ENCODE measurements at regions not wholly inside any gene's neighbourhood (a gene's known extent, or its start where the extent isn't known, plus 50 kb on each side); places are given as distances from the start of the nearest gene placed in this dataset.
"Not testable (repeated sequence)": the region's sequence is repeated elsewhere in the genome, so short reads cannot be mapped to it uniquely, and the experiment has no call there.

DNA sequence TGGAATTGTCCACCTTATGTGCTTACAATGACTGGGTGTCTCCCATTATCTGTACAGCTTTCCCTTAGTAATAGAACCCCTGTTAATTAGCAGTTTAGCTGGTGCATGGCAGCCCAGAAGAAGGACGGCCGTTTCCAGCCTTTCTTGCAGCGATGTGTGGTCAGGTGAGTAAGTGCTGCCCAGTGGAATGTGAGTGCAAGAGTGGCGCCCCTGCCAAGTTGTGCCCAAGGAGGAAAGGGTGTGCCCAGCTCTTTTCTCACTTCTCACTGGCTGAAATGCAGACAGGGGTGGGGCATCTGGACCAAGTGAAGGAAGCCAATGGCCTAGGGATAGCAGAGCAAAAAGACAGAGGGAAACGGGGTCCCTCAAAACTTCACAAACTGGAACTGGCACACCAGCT lies 296.8 kb downstream of the PREX1 start:
- no peak for DNase-seq

DNA sequence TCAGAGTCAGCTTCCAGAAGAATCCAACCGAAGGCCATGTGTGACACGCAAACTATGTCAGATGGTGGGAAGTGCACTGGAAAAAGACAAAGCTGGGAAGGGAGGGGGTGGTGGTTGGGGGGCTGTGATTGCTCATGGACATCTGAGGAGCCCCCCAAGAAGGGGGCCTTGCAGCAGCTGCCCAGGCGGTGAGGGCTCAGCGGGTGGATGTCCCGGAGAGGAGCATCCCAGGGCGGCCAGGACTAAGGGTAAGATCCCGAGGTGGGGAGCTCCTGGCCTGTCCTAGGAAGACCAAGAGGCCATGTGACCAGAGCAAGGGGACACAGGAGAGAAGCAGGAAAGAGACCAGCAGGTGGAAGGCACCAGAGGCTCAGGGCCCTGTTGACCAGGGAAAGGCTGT lies 299.5 kb downstream of the PREX1 start:
- DNase-seq: no peak

- DNase-seq: no peak
These were observed 300.0 kb downstream of the PREX1 start for GRCh38 chr20:48527771-48528170.

DNA sequence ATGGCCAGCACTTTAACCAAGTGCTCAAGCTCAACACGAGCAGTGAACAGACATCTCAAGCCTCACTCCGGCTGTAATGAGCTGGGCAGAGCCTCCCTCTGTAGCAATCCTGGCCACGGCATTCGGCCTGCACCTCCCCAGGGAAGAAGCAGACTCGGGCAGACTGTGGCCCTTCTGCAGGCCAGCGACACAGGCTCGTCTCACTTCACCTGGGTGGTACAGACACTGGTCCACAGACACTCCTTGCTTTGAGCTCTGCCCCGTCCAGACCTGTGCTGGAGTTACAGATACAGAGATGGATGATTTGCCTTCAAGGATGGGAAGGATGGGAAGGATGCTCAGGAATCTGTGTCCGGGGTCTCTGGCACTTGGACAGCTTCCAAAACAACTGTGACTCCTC lies 300.9 kb downstream of the PREX1 start:
- no peak for DNase-seq

- no peak for DNase-seq
These were observed 302.4 kb downstream of the PREX1 start for GRCh38 chr20:48525400-48525799.

GRCh38 chr20:48524582-48524981 lies 303.2 kb downstream of the PREX1 start:
- DNase-seq: no peak

- peak; percentile 23 for DNase-seq
These were observed 304.4 kb downstream of the PREX1 start for GRCh38 chr20:48523191-48523995.

- DNase-seq: no peak
These were observed 306.7 kb downstream of the PREX1 start for GRCh38 chr20:48521121-48521520.

DNA sequence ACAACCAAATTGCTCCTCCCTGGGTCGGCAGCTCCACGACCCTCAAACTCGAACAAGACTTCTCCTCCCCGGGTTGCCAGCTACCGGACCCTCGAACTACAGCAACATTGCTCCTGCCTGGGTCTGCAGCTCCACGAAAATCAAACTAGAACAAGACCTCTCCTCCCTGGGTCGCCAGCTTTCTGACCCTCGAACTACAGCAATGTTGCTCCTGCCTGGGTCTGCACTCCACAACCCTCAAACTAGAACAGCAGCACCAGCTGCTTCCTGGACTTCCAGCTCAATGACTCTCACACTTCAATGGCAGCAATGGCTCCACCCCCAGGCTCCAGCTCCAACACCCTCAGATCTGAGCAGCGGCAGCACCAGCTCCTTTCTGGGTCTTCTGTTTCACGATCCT lies 311.6 kb downstream of the PREX1 start:
- DNase-seq: not testable (repeated sequence)

GRCh38 chr20:48514577-48514976 lies 313.2 kb downstream of the PREX1 start:
- not testable (repeated sequence) for DNase-seq

- DNase-seq: not testable (repeated sequence)
These were observed 315.3 kb downstream of the PREX1 start for GRCh38 chr20:48512539-48512938.

DNA sequence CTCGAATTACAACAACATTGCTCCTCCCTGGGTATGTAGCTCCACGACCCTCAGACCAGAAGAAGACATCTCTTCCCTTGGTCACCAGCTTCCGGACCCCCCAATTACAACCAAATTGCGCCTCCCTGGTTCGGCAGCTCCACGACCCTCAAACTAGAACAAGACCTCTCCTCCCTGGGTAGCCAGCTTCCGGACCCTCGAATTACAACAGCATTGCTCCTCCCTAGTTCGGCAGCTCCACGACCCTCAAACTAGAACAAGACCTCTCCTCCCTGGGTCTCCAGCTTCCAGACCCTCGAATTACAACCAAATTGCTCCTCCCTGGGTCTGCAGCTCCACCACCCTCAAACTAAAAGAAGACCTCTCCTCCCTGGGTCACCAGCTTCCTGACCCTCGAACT lies 322.7 kb downstream of the PREX1 start:
- not testable (repeated sequence) for DNase-seq

DNA sequence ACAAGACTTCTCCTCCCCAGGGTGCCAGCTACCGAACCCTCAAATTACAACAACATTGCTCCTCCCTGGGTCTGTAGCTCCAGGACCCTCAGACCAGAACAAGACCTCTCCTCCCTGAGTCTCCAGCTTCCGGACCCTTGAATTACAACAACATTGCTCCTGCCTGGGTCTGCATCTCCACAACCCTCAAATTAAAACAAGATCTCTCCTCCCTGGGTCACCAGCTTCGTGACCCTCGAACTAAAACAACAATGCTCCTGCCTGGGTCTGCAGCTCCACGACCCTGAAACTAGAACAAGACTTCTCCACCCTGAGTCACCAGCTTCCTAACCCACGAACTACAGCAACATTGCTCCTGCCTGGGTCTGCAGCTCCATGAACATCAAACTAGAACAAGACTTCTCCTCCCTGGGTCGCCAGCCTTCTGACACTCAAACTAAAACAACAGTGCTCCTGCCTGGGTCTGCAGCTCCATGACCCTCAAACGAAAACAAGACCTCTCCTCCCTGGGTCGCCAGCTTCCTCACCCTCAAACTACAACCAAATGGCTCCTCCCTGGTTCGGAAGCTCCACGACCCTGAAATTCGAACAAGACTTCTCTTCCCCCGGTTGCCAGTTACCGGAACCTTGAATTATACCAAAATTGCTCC lies 324.5 kb downstream of the PREX1 start:
- no peak for DNase-seq

- no peak for DNase-seq
These were observed 325.0 kb downstream of the PREX1 start for GRCh38 chr20:48502758-48503157.

DNA sequence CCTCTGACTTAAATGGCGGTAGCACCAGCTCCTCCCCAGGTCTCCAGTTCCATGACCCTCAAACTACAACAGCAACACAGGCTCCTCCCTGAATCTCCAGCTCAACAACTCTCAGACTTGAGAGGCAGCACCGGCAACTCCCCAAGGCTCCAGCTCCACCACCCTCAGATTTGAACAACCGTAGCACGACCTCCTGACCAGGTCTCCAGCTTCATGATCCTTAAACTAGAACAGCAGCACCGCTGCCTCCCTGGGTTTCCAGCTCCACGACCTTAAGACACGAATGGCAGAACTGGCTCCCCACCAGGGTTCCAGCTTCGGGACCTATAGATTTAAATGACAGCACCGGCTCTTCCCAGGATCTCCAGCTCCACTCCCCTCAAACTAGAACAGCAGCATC lies 325.8 kb downstream of the PREX1 start:
- no peak for DNase-seq

- not testable (repeated sequence) for DNase-seq
These were observed 326.9 kb downstream of the PREX1 start for GRCh38 chr20:48500900-48501299.

DNA sequence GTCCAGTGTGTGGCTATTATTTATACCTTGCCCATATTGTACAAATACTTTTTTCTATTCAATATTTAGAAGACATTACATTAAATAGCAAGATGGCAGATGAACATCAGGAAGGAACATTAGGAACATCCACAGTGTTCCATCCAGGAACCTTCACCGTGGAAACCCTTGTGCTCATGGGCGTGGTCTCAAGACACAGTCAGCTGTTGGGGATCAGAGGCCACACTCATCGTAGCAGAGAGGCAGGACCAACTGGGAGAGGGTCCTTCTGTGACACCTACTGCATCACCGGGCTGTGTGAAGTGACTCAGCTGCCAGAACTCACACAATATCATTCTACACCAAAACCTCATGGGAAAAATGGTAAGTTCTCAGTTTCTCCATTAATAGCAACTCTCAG lies 328.9 kb downstream of the PREX1 start:
- not testable (repeated sequence) for DNase-seq

DNA sequence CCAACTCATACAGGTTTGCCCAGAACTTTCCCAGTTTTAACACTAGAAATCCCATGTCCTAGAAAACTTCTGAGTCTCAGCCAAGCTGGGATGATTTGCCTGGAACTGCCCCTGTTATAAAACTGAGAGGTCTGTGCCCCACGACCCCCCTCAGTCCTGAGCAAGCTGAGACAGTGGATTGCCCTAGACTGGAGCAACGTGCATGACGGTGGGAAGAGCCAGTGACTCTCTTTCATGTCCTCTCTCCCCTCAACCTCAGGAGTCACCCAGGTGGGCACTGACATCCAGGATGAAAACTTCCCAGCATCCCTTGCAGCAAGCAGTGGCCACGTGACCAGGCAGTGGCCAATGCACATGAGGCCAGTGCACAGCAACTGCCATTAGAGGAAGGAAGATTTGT lies 329.7 kb downstream of the PREX1 start:
- DNase-seq: not testable (repeated sequence)

DNA sequence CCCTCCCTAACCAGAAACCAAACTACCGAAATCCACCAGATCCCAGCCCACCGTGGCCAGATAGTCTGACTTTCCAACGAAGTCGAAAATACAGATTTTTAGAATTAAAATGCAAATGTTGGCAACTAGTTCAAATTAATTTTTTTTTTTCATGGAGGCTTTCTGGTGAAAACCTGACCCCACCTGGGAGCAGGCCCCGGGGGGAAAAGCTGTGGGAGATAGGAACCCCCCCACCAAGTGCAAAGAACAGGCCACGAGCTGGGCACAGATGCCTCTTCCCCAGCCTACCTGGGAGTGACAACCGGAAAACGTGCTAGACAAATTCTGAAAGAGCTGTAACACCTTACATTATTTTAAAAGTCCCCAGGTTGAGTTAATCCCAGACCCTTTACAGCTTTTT lies 333.8 kb downstream of the PREX1 start:
- DNase-seq: no peak

DNA sequence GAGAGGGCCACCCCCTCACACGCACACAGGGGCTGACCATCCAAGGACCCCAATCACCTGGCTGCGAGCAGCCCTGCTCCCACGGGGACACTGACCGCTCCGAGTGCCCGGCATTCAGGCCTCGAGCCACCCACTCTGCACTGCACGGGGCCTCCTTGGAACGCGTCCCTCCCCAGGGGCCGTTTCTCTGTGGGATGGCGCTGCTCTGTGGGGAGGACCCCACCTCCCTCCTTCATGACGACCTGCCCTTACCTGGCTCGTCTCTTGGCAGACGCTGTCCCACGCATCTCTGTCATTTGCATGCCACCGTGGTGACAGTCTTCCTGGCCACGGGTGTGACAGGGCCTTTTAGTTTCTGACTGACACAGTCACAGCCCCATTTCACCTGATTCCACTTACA lies 334.5 kb downstream of the PREX1 start:
- DNase-seq: not testable (repeated sequence)

GRCh38 chr20:48492715-48493070 lies 335.1 kb downstream of the PREX1 start:
- no peak for DNase-seq

DNA sequence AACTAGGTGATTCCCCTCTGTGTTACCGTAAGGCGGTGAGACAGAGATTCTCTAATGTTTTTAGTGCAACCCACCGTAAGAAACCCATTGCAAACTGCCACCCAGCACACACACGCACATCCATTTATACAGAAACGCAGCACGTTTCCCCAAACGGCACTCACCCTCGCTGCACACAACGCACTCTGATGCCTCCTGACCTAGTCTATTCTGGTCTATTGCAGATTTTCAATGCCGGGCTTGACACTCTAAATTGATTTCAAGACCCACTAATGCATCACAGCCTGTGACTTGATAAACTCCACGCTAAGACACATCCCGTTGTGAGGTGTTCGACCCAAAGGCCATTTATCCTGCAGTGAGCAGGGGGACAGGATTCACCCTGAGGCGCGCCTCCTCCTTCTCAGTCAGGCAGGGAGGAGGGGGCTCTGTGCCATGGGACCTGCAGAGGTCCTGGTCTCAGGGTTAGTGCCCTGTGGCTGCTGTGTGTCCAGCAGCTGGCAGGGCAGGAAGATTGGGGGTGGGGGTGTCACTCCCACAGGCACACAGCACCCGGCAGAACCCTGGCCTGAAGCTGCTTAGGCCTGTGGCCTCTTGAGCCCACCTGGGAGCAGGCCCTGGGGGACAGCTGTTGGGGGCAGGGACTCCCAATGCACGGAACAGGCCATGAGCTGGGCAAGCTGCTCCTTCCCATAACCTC lies 335.6 kb downstream of the PREX1 start:
- DNase-seq: no peak

GRCh38 chr20:48490961-48491831 lies 336.6 kb downstream of the PREX1 start:
- no peak for DNase-seq

Data from activated CD4-positive, alpha-beta T cell treated with anti-CD3 and anti-CD28 coated beads, Interleukin-2, amount 50 U/mL, for 16 hours (primary cell).